Spleen (tissue), 7 donors: ENCODE measurements at regions not wholly inside any gene's neighbourhood (a gene's known extent, or its start where the extent isn't known, plus 50 kb on each side); places are given as distances from the start of the nearest gene placed in this dataset.

Source experiments
- CTCF ChIP-seq, 11 experiments: fragments of 200-600 bp in 7 of 11; fragments of 450-650 bp in 4 of 11; sonication (generic) in 4 of 11; IDR thresholded peaks in 8 of 11; conservative IDR thresholded peaks in 3 of 11; 1 replicate in 7 of 11; 2 replicates in 4 of 11; pipeline versions ENCODE4 v1.4.0 to v1.8.0; 2016 to 2021; ENCODE audit warnings: antibody characterized with exemption in 11 of 11, inconsistent platforms in 4 of 11, mild to moderate bottlenecking in 1 of 11
- POLR2A ChIP-seq, 3 donors: fragments of 450-650 bp; IDR thresholded peaks; one replicate each; pipeline ENCODE4 v1.5.1; 2017; ENCODE audit warnings: antibody characterized with exemption in 3 of 3, mild to moderate bottlenecking in 1 of 3
- donor health status: DM: no; HTN: no; CAD: no; lungs with moderate emphysema.
- donor health status: DM: no; HTN: no; CAD: no.
- donor health status: DM: no; HTN: no; CAD: no.

- TF ChIP-seq CTCF (IDR thresholded peaks at IDR 0.05 in 8 of 11, conservative IDR thresholded peaks at IDR 0.05 in 3 of 11) (no peak), POLR2A (IDR thresholded peaks at IDR 0.05) (no peak)
Observed at GRCh38 chr16:85162478-85163277, 50.4 kb upstream of the CIBAR2 start.
